ENCODE measurements at regions not wholly inside any gene's neighbourhood (a gene's known extent, or its start where the extent isn't known, plus 50 kb on each side); places are given as distances from the start of the nearest gene placed in this dataset.

- TF ChIP-seq CTCF (IDR thresholded peaks at IDR 0.05) (no peak), POLR2A (IDR thresholded peaks at IDR 0.05) (no peak)
These were observed 488.1 kb downstream of the PCDH10 start for GRCh38 chr4:133637161-133637560.

Measured in ovary (tissue), 3 donors.